ENCODE measurements at regions not wholly inside any gene's neighbourhood (a gene's known extent, or its start where the extent isn't known, plus 50 kb on each side); places are given as distances from the start of the nearest gene placed in this dataset.

DNA sequence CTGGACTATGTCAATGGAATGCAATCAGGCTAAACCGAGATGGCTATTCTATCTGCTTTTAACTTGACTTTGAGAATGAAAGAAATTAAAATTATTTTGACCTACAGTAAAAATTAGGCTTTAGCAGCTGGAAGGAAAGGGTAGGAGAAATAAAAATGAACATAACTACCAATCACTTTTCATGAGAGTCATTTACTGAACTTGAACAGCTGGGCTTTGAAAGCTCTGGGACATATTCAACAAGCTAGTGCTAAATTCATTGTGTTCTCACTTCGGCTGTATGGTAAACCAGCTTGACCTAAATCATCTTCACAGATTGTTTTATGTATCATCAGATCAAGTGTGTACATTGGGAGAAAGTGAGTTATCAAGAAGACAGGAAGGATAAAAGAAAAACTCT, 161.5 kb upstream of the STXBP5 start:
- no peak for DNase-seq (ENCODE audit: low spot score)
- Mint-ChIP-seq H3K36me3 (ENCODE audit: low read depth, unreplicated experiment) (peaks cover 19% of the 10 kb centered on the region), H3K4me3 (ENCODE audit: unreplicated experiment) (no peak overlapping the region), H3K27me3 (ENCODE audit: unreplicated experiment) (no peaks in the 10 kb centered on the region), H3K4me1 (ENCODE audit: unreplicated experiment) (no peaks in the 10 kb centered on the region), H3K9me3 (ENCODE audit: unreplicated experiment) (peaks cover 7% of the 10 kb centered on the region), H3K27ac (ENCODE audit: unreplicated experiment) (no peak overlapping the region)
- TF ChIP-seq, protein P1, sequence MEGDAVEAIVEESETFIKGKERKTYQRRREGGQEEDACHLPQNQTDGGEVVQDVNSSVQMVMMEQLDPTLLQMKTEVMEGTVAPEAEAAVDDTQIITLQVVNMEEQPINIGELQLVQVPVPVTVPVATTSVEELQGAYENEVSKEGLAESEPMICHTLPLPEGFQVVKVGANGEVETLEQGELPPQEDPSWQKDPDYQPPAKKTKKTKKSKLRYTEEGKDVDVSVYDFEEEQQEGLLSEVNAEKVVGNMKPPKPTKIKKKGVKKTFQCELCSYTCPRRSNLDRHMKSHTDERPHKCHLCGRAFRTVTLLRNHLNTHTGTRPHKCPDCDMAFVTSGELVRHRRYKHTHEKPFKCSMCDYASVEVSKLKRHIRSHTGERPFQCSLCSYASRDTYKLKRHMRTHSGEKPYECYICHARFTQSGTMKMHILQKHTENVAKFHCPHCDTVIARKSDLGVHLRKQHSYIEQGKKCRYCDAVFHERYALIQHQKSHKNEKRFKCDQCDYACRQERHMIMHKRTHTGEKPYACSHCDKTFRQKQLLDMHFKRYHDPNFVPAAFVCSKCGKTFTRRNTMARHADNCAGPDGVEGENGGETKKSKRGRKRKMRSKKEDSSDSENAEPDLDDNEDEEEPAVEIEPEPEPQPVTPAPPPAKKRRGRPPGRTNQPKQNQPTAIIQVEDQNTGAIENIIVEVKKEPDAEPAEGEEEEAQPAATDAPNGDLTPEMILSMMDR (IDR thresholded peaks at IDR 0.05; ENCODE audit: unreplicated experiment), result no peak

DNA sequence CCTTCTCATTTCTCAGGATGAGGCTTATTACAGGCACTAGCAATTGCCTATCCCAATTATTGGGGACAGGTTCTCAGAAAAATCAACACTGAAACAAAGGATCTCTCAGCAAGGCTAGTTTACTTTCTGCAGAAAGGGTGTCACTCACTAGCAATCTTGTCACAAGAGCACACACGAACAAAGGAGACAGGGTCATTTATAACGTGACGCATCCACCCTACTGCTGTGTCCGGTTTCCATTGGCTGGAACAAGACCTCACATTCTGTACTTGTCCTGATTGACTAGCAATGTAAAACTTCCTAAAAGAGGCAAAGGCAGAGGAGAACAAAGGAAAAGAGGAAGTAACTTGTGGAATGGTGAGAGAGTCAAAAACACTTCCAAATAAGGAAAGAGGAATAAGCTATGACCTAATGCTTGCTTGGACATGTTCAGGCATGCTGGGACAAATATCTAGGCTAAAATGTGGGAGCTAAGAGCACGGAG, 160.2 kb upstream of the STXBP5 start:
- TF ChIP-seq, protein P1 (IDR thresholded peaks at IDR 0.05; ENCODE audit: unreplicated experiment), result no peak
- no peaks in the 10 kb centered on the region for H3K27me3 Mint-ChIP-seq (ENCODE audit: unreplicated experiment)
- H3K36me3 Mint-ChIP-seq (ENCODE audit: low read depth, unreplicated experiment), result peaks cover 19% of the 10 kb centered on the region
- H3K27ac Mint-ChIP-seq (ENCODE audit: unreplicated experiment), result peak overlapping the region; percentile 76
- H3K4me3 Mint-ChIP-seq (ENCODE audit: unreplicated experiment), result no peak overlapping the region
- no peak for DNase-seq (ENCODE audit: low spot score)
- H3K9me3 Mint-ChIP-seq (ENCODE audit: unreplicated experiment), result peaks cover 7% of the 10 kb centered on the region
- no peaks in the 10 kb centered on the region for H3K4me1 Mint-ChIP-seq (ENCODE audit: unreplicated experiment)

DNA sequence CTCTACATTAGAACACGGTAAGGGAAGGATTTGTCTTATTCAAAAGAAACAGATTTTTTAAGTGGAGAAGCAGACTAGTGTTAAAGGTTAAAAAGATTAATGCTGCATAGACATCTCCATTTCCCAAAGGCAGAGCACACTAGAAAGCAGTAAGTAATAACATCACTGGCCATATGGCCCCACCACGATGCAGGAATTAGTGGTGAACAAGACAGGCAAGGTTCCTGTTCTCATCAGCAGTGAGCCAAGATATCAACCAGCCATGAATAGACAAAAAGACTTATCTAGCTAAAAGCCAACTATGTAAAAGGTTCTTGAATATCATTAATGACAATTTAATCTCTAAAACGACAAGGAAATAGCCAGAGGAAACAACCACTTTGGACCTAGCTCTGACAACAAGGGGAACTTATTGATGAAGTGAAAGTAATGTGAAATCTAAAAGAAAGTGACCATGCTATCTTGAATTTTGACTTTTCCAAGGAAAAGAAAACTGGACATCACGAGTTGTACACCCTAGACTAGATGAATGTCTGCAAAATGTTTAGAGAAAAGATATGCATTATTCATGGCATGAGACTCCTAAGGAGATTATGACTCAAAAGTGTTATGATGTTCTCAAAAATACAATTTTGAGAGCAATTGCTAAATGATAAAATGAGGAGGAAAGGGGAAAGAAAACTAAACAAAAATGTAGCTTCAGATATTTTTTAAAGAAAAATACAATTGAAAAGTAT, 157.9 kb upstream of the STXBP5 start:
- H3K27ac Mint-ChIP-seq (ENCODE audit: unreplicated experiment), result no peak overlapping the region
- TF ChIP-seq, protein P1 (IDR thresholded peaks at IDR 0.05; ENCODE audit: unreplicated experiment), result no peak
- no peak overlapping the region for H3K4me3 Mint-ChIP-seq (ENCODE audit: unreplicated experiment)
- peaks cover 7% of the 10 kb centered on the region for H3K9me3 Mint-ChIP-seq (ENCODE audit: unreplicated experiment)
- no peaks in the 10 kb centered on the region for H3K4me1 Mint-ChIP-seq (ENCODE audit: unreplicated experiment)
- DNase-seq (ENCODE audit: low spot score), result no peak
- H3K27me3 Mint-ChIP-seq (ENCODE audit: unreplicated experiment), result no peaks in the 10 kb centered on the region
- H3K36me3 Mint-ChIP-seq (ENCODE audit: low read depth, unreplicated experiment), result peaks cover 19% of the 10 kb centered on the region

DNA sequence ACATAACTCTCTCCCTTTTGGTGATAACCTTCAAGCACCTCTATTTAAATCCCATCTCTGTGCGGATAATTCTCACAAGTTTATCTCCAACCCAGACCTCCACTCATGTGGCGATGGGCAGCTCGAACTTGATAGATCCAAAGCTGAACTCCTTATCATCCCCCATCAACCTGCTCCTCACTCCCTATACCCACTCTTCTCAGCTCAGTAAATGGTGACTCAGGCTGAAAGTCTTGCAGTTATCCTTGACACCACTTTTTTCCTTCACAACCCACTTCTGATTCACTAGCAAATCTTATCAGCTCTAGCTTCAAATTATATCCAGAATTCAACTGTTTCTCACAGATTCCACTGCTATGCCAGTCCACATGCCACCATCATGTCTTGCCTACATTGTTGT, 155.3 kb upstream of the STXBP5 start:
- Mint-ChIP-seq H3K27ac (ENCODE audit: unreplicated experiment) (no peak overlapping the region), H3K4me1 (ENCODE audit: unreplicated experiment) (no peaks in the 10 kb centered on the region), H3K36me3 (ENCODE audit: low read depth, unreplicated experiment) (peaks cover 12% of the 10 kb centered on the region), H3K27me3 (ENCODE audit: unreplicated experiment) (no peaks in the 10 kb centered on the region), H3K4me3 (ENCODE audit: unreplicated experiment) (no peak overlapping the region), H3K9me3 (ENCODE audit: unreplicated experiment) (peaks cover 7% of the 10 kb centered on the region)
- no peak for DNase-seq (ENCODE audit: low spot score)
- TF ChIP-seq, protein P1 (IDR thresholded peaks at IDR 0.05; ENCODE audit: unreplicated experiment), result no peak

DNA sequence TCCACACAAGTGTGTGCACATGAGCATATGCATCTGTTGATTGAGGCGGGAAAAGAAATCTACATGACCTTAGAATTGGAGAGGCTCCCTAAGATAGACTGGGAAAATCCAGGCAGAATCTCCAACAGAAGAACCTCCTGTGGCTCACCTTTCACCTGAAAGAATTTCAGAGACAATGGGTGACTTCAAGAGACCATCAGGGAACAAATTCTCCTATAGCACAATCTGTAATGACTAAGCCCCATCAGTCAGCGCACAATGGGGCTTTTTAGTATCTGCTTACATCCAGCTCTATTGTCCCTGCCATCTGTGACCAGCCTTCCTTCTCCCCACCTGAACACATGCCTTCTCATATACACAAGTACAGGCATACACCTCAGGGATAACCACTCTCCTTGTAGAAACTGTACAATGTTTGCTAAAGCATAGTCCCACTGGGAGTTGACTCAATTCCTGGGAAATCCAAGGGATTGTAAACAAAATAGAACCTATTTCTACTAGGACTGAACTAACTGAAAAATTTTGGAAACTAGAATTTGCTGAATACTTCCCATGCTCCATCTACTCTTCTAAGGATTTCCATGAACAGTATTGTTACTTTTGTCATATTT, 150.8 kb upstream of the STXBP5 start:
- Mint-ChIP-seq H3K27ac (ENCODE audit: unreplicated experiment) (no peak overlapping the region), H3K36me3 (ENCODE audit: low read depth, unreplicated experiment) (no peaks in the 10 kb centered on the region), H3K9me3 (ENCODE audit: unreplicated experiment) (no peaks in the 10 kb centered on the region), H3K4me1 (ENCODE audit: unreplicated experiment) (no peaks in the 10 kb centered on the region), H3K27me3 (ENCODE audit: unreplicated experiment) (peaks cover 2% of the 10 kb centered on the region), H3K4me3 (ENCODE audit: unreplicated experiment) (no peak overlapping the region)
- no peak for DNase-seq (ENCODE audit: low spot score)
- TF ChIP-seq, protein P1 (IDR thresholded peaks at IDR 0.05; ENCODE audit: unreplicated experiment), result no peak
